ENCODE measurements at regions not wholly inside any gene's neighbourhood (a gene's known extent, or its start where the extent isn't known, plus 50 kb on each side); places are given as distances from the start of the nearest gene placed in this dataset.

GRCh38 chr10:9792181-9792580 lies 1225.5 kb upstream of the CELF2 start:
- no peak for DNase-seq
- POLR2A ChIA-PET (ENCODE audit: unreplicated experiment): no interaction called here

GRCh38 chr10:9796564-9796963 lies 1221.1 kb upstream of the CELF2 start:
- POLR2A ChIA-PET (ENCODE audit: unreplicated experiment): no interaction called here
- Histone ChIP-seq H3F3A (ENCODE audit: insufficient read depth, low read depth) (no peaks in the 10 kb centered on the region), H3K9me2 (ENCODE audit: insufficient read depth) (no peaks in the 10 kb centered on the region), H3K4me3 (no peak overlapping the region), H3K9me3 (ENCODE audit: insufficient read depth, low read depth) (no peaks in the 10 kb centered on the region), H4K20me1 (ENCODE audit: insufficient read depth) (no peaks in the 10 kb centered on the region), H3K27me3 (ENCODE audit: insufficient read depth, low read depth) (no peaks in the 10 kb centered on the region), H3K4me2 (no peak overlapping the region), H3K79me2 (ENCODE audit: low read depth) (no peaks in the 10 kb centered on the region), H2AFZ (no peak overlapping the region), H3K27ac (no peak overlapping the region), H3K4me1 (replicated peaks; ENCODE audit: insufficient read depth) (0 out of 2 replicates have a peak, but pooled peaks cover 3% of the 10 kb centered on the region), H3K36me3 (ENCODE audit: low read depth) (no peaks in the 10 kb centered on the region)
- CTCF ChIA-PET: no interaction called here
- BruUV-seq (replicated peaks): no TSS peak
- no peak for TF ChIP-seq EZH2 (IDR thresholded peaks at IDR 0.05; ENCODE audit: low read depth)
- TF ChIP-seq, protein P1, sequence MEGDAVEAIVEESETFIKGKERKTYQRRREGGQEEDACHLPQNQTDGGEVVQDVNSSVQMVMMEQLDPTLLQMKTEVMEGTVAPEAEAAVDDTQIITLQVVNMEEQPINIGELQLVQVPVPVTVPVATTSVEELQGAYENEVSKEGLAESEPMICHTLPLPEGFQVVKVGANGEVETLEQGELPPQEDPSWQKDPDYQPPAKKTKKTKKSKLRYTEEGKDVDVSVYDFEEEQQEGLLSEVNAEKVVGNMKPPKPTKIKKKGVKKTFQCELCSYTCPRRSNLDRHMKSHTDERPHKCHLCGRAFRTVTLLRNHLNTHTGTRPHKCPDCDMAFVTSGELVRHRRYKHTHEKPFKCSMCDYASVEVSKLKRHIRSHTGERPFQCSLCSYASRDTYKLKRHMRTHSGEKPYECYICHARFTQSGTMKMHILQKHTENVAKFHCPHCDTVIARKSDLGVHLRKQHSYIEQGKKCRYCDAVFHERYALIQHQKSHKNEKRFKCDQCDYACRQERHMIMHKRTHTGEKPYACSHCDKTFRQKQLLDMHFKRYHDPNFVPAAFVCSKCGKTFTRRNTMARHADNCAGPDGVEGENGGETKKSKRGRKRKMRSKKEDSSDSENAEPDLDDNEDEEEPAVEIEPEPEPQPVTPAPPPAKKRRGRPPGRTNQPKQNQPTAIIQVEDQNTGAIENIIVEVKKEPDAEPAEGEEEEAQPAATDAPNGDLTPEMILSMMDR (conservative IDR thresholded peaks at IDR 0.05): no peak
- intact Hi-C loops (cut with micrococcal nuclease; ENCODE audit: unreplicated experiment): no loop called here
- no peak for DNase-seq

More at GRCh38 chr10:9792181-9792580, 1225.5 kb upstream of the CELF2 start:
- Histone ChIP-seq H3K27ac (no peak overlapping the region), H3K9me3 (ENCODE audit: insufficient read depth, low read depth) (no peaks in the 10 kb centered on the region), H2AFZ (no peak overlapping the region), H3K4me3 (no peak overlapping the region), H3K4me1 (replicated peaks; ENCODE audit: insufficient read depth) (0 out of 2 replicates have a peak, but pooled peaks cover 3% of the 10 kb centered on the region), H3F3A (ENCODE audit: insufficient read depth, low read depth) (no peaks in the 10 kb centered on the region), H3K9me2 (ENCODE audit: insufficient read depth) (no peaks in the 10 kb centered on the region), H4K20me1 (ENCODE audit: insufficient read depth) (no peaks in the 10 kb centered on the region), H3K4me2 (no peak overlapping the region), H3K27me3 (ENCODE audit: insufficient read depth, low read depth) (no peaks in the 10 kb centered on the region), H3K79me2 (ENCODE audit: low read depth) (no peaks in the 10 kb centered on the region), H3K36me3 (ENCODE audit: low read depth) (no peaks in the 10 kb centered on the region)
- no TSS peak for BruUV-seq (replicated peaks)
- TF ChIP-seq EZH2 (IDR thresholded peaks at IDR 0.05; ENCODE audit: low read depth): no peak
- TF ChIP-seq, protein P1 (conservative IDR thresholded peaks at IDR 0.05): no peak
- CTCF ChIA-PET: no interaction called here
- intact Hi-C loops (cut with micrococcal nuclease; ENCODE audit: unreplicated experiment): no loop called here

DNA sequence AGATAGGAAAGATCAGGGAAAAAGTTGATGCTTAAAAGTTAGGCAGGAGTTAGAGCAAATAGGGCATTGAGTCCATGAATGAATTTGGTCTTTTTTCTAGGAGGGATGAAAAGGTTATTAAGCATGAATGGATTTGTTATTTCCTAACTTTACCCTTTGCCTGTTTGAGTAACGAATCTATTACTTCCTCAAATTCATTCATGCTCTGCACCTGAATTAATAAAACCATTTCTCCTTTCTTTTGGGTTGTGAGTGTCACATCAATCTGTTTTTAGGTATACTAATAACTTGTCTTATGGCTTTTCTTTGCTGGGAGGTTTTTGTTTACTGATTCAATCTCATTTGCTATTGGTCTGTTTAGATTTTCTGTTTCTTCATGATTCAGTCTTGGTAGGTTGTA lies 1217.7 kb upstream of the CELF2 start:
- no peak overlapping the region for H3K4me2 ChIP-seq
- no peaks in the 10 kb centered on the region for H3K9me3 ChIP-seq (ENCODE audit: insufficient read depth, low read depth)
- intact Hi-C loops (cut with micrococcal nuclease; ENCODE audit: unreplicated experiment): no loop called here
- no peaks in the 10 kb centered on the region for H3K4me1 ChIP-seq (replicated peaks; ENCODE audit: insufficient read depth)
- ChIA-PET CTCF (no interaction called here), POLR2A (ENCODE audit: unreplicated experiment) (no interaction called here)
- no peaks in the 10 kb centered on the region for H3K27me3 ChIP-seq (ENCODE audit: insufficient read depth, low read depth)
- H3K36me3 ChIP-seq (ENCODE audit: low read depth): no peaks in the 10 kb centered on the region
- no peak overlapping the region for H2AFZ ChIP-seq
- no peak overlapping the region for H3K4me3 ChIP-seq
- TF ChIP-seq, protein P1 (conservative IDR thresholded peaks at IDR 0.05): no peak
- no peak for TF ChIP-seq EZH2 (IDR thresholded peaks at IDR 0.05; ENCODE audit: low read depth)
- no peaks in the 10 kb centered on the region for H3K9me2 ChIP-seq (ENCODE audit: insufficient read depth)
- H4K20me1 ChIP-seq (ENCODE audit: insufficient read depth): no peaks in the 10 kb centered on the region
- DNase-seq: no peak
- no peaks in the 10 kb centered on the region for H3K79me2 ChIP-seq (ENCODE audit: low read depth)
- H3F3A ChIP-seq (ENCODE audit: insufficient read depth, low read depth): no peaks in the 10 kb centered on the region
- H3K27ac ChIP-seq: no peak overlapping the region
- no TSS peak for BruUV-seq (replicated peaks)
